ENCODE measurements at regions not wholly inside any gene's neighbourhood (a gene's known extent, or its start where the extent isn't known, plus 50 kb on each side); places are given as distances from the start of the nearest gene placed in this dataset.
"Not testable (repeated sequence)": the region's sequence is repeated elsewhere in the genome, so short reads cannot be mapped to it uniquely, and the experiment has no call there.

DNA sequence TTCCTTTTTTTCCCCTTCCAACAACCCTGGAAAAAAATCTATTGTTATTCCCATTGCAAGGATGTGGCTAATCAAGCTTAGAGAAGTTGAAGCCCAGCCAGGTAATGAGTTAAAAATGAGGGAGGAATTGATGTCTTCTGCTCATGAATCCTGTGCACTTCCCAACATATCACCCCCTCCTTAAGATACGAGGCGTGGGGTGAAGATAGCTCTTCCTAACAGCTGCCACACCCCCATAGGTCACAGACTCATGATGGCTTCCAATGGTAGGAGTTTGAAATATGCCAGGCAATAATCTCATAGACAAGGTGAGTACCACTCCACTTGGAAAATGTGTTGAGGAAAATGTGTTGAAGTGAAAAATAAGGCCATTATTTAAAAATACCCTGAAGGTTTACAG lies 71.3 kb upstream of the HECW1 start:
- intact Hi-C loops (cut with DNase I), result no loop called here
- DNase-seq (ENCODE audit: low spot score), result no peak

DNA sequence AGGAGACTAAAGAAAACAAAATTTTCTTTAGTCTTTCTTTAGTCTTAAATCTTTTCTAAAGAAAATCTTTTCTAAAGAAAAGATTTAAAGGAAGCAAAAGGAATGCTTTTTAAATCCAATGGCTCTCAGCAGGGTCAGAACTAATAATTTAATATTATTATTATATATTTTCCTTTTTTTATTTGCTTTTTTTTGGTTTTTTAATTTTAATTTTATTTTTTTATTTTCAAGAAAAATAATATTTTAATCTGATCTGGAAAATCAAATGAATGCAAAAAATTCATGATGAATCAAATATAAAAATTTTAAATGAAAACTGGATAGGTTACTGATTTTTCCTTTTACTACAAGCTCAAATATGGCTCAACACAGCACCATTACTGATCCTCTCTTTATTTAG lies 70.7 kb upstream of the HECW1 start:
- DNase-seq (ENCODE audit: low spot score), result no peak
- intact Hi-C loops (cut with DNase I), result no loop called here

DNA sequence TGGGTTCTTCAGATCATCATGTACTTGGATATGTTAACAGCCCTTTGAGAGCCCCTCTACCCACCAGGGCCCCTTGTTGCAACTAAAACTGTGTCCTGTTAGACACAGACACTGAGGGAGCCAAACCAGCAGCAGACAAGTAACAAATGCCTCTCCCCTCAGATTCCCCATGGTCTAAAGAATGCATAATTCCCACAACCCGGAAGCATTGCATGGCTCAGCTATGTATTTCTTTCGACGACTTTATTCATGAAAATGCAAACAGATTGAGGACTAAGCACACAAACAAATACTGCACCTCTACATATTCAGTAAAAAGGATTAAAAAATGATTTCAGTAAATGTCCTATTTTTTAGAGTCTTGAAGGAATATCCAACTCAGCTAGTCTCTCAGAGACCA lies 70.1 kb upstream of the HECW1 start:
- no peak for DNase-seq (ENCODE audit: low spot score)
- intact Hi-C loops (cut with DNase I), result no loop called here

DNA sequence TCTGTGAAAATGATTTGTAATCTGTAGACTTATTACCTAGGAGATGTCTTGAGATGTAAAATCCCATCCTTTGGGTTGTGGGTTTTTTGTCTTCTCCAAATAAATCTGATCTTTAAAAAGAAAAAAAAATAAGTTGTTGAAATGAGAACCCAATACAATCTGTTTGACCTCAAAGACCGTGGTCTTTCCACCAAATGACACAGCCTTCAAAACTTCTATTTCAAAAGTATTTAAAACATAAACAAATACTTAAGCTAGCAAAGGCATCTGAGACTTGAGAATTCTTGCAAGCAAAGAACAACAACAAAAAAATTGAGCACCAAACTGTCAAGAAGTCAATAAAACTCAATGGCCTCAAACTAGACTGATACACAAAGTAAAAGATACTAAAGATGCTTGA lies 67.9 kb upstream of the HECW1 start:
- intact Hi-C loops (cut with DNase I), result no loop called here

DNA sequence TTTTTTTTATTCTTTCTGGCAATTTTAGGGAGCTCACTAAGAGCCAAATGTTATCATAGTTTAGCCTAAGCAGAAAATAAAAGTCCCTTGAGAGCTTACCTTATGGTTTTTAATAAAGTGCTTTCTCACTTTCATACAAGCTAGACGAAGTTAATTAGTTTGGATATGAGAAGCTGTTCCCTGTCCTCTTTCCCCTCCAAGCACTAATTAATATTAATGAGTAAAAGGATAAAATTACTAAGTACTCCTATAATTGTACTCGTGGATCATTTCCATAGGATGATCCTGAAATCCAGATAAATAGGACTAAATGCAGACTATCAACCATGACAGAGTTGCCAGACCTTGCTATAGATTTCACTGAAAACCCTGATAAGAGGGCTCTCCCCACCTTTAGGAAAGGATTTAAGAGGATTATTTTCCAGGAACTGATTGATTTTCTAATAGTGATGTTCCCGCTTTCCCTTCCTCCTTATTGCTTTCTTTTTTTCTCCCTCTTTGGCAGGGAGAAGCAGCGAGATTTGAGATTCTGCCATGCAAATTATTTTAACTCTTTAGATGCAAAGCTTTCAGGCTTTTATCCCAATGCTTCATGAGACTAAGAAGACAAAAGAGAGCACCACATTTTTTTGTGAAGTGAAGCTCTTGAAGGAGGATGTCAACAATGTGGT lies 58.3 kb upstream of the HECW1 start:
- intact Hi-C loops (cut with DNase I), result no loop called here

More for the DNA sequence above, 67.9 kb upstream of the HECW1 start:
- no peak for DNase-seq (ENCODE audit: low spot score)

DNA sequence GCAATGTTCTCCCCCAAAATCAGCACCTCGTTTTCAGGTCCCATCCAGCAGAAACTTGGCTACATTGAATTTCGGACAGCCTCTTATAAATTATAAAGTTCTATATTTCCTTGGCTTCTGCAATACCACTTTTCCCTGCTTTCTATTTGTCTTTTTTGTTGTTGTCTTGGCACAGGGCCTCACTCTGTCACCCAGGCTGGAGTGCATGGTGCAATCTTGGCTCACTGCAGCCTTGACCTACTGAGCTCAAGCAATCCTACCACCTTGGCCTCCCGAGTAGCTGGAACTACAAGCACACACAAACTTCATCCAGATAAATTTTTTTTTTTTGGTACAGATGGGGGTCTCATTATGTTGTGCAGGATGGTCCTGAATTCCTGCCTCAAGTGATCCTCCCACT lies 55.3 kb upstream of the HECW1 start:
- DNase-seq (ENCODE audit: low spot score), result no peak
- intact Hi-C loops (cut with DNase I), result no loop called here

More for the DNA sequence above, 58.3 kb upstream of the HECW1 start:
- DNase-seq (ENCODE audit: low spot score), result no peak

DNA sequence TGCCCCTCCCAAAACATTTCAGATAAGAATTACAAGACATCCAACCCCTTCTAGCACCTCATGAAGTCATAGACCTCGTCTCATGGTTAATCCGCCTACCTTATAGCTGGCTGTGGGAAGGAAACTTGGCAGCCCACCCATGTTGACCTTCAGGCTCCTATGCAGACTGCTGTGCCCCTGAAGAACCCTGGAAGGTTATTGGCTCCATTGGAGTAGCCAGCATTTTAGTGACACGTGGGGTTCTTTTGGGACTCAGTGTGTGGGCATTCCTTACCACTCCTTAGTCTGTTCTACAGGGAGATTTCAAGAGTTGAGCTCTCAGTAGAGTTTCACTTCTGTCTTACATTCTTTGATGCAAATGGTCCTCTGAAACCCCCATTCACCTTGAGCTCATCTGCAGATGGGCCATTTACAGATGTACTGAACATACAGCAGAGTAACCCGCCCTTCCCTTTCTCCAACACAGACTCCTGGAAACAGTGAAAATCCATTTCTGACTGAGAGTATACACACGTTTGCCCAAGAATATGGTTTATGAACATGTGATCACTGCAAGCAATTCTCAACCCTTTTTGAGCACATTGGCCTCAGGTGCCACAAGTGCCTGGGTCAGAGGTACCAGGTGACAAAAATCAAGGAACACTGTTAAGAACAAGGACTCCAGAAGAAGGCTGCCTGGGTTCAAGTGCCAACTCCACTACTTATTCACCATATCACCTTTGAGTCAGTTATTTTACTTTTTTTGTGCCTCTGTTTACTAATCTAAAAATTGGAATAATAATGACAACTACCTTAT lies 54.0 kb upstream of the HECW1 start:
- intact Hi-C loops (cut with DNase I), result no loop called here
- DNase-seq (ENCODE audit: low spot score), result no peak

DNA sequence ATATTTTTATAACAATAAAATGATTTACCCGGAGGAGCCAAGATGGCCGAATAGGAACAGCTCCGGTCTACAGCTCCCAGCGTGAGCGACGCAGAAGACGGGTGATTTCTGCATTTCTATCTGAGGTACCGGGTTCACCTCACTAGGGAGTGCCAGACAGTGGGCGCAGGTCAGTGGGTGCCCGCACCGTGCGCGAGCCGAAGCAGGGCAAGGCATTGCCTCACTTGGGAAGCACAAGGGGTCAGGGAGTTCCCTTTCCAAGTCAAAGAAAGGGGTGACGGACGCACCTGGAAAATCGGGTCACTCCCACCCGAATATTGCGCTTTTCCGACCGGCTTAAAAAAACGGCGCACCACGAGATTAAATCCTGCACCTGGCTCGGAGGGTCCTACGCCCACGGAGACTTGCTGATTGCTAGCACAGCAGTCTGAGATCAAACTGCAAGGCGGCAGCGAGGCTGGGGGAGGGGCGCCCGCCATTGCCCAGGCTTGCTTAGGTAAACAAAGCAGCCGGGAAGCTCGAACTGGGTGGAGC lies 53.3 kb upstream of the HECW1 start:
- intact Hi-C loops (cut with DNase I); DNase-seq (ENCODE audit: low spot score): not testable (repeated sequence)
